GM18505 (cell line): ENCODE measurements at regions not wholly inside any gene's neighbourhood (a gene's known extent, or its start where the extent isn't known, plus 50 kb on each side); places are given as distances from the start of the nearest gene placed in this dataset.
"Not testable (repeated sequence)": the region's sequence is repeated elsewhere in the genome, so short reads cannot be mapped to it uniquely, and the experiment has no call there.

Experiments used
- ATAC-seq: cut with Tn5 transposase; IDR thresholded peaks from one replicate; pipeline ENCODE4 v1.9.1; 2021; ENCODE audit not compliant: unreplicated experiment
- POLR2A ChIP-seq: IDR thresholded peaks from 4 replicates; pipeline ENCODE4 v1.6.1; 2011; ENCODE audit warnings: borderline replicate concordance; ENCODE audit not compliant: insufficient read depth, insufficient read length; ENCODE audit errors: extremely low read depth

DNA sequence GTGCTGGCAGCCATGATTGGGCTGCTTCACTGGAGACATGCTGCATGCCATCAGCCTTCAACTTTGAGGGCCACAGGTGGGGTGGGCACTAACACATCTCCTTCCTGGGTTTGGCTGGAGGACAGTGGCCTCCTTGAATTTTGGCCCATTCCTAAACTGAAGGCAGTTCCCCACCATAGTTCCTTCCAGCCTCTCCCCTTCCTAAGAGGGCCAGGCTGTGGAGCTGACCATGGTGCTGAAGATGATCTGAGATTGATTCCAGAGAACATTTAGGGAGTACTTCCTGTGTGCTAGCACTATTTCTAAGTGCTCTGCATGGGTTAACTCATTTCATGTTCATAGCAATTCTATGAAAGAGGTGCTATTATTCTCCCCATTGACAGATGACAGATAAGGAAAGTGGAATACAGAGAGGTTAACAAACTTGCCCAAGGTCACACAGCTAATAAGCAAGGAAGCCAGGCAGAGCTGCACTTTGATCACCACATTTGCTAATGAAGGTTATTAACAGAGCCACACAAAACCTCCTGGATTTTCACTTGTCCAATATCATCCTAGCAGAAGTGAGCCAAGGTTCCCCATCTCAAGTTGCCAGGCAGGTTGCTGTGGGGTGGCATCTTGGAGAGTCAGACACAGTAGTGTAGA, 175.3 kb downstream of the ZIC5 start:
- ATAC-seq, result no peak
- TF ChIP-seq POLR2A, result no peak

DNA sequence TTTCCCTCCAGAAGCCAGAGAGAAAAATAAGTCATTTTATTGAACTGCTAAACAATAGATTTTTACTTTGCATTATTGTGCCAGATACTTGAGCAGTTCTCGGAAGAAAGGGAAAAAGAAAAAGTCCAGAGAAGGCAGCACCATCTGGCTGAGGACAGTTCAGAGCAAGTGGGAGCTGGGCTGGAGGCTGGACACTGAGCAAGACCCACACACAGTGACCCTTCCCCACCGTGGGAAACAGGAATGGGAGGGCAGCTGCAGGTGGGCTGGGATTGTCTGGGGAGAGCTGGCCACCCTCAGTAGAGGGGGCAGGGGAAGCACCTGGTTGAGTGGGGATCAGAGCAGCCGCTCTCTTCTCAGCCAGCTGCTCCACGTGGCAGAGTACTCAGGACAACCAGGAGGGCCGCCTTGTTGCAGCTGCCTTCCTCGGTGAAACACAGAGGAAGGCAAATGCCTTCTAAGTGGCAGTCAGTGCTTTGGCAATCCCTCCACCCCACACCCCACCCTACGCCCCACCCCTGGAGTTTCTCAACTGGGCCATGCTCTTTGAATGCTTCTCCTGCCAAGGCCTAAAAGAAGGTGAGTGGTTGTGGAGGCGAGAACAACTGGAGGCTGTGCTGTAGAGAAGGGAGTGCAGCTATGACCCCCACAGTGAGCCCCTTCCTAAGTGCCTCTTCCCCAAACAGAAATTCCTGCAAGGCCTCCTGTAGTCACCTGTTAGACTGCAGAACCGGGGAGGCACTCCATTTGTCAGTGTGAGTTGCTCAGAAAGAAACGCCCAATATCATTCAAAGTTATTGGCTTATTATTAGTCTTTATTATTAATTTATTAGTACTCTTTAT, 179.3 kb downstream of the ZIC5 start:
- no peak for ATAC-seq
- no peak for TF ChIP-seq POLR2A

DNA sequence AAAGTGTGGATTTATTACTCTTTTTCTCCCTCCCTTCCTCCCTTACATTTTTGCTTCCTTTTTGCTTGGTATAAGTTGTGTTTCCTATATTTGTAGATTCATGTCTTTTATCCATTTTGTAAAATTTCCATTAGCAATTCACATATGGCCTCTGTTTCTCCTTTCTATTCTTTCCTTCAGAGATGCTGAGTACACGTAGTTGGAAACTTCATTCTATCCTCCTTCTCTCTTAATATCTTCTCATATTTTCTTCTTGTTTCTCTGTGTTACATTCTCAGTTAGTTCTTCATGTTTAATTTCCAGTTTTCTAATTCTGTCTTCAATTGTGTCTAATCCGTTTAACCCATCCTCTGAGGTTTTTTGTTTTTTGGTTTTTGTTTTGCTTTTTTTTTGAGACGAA, 188.9 kb downstream of the ZIC5 start:
- no peak for TF ChIP-seq POLR2A
- ATAC-seq, result no peak

DNA sequence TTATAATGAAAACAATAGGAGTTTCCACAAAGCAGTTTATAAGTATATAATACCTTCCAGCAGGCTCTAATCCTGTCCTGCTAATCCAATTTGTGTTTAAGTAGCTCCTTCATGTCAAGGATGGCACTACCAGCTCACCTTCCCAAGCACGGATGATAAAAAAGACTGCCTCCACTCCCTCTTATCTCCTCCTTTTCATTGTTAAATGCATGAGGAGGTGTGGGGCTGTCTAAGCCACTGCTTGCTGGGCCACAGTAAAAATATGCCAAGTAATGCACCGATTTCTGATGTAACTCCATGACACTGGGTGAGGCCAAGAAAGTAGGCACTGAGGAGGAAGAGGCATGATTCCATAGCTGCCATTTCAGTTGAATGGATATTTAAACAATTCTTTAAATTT, 193.1 kb downstream of the ZIC5 start:
- TF ChIP-seq POLR2A, result no peak
- no peak for ATAC-seq

- no peak for TF ChIP-seq POLR2A
- ATAC-seq, result no peak
Observed at GRCh38 chr13:99777873-99778272, 193.7 kb downstream of the ZIC5 start.

- no peak for TF ChIP-seq POLR2A
- ATAC-seq, result no peak
Observed at GRCh38 chr13:99774644-99775043, 196.9 kb downstream of the ZIC5 start.

DNA sequence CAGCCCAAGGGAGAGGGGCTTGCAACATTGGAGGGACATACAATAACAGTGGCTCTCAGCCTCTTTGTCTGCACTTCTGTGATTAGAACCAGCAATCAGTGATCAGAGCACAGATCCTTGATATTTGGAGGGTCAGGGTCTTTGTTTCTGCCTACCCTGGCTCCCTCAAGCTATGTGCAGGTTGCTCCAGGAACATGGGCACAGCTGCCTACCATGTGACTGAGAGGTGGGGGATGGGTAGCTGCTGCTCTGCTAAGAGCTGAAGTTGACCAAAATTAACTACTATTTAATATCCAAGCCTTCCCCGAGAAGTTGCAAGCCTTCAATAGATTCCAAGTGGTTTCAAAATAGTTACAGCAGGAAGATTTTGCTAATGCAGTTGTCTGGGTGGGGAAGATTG, 202.6 kb downstream of the ZIC5 start:
- TF ChIP-seq POLR2A, result no peak
- ATAC-seq, result no peak

- no peak for TF ChIP-seq POLR2A
- no peak for ATAC-seq
Observed at GRCh38 chr13:99766641-99767045, 204.9 kb downstream of the ZIC5 start.

DNA sequence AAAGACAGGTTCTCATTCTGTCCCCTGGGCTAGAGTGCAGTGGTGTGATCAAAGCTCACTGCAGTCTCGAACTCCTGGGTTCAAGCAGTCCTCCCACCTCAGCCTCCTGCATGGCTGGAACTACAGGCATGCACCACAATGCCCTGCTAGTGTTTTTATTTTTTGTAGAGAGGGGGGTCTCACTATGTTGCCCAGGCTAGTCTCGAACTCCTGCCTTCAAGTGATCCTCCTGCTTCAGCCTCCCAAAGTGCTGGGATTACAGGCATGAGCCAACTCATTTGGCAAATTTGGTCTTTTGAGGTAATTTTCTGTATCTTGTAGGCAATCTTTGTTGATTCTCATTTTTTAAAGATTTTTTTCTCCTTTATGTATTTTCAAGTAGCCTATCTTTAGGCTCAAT, 205.7 kb downstream of the ZIC5 start:
- ATAC-seq, result no peak
- no peak for TF ChIP-seq POLR2A

- no peak for ATAC-seq
- TF ChIP-seq POLR2A, result no peak
Observed at GRCh38 chr13:99760456-99760855, 211.1 kb downstream of the ZIC5 start.

DNA sequence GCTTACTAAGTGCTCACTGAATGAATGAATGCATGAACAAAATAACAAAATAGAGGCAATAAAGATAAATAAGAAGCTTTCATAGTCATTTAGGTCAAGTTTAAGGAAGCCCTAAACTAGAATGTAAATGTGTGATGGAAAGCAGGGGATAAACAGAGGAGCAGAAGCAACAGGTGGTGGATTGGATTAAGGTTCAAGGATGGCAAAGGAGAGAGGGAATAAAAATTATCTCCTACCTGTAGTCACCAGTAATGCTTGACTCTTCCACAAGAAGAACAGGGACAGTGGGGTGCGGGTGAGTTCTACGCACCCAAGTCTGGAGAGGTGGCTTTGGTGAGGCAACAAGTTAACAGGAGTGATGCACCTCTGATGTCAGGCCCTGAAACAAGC, 212.4 kb downstream of the ZIC5 start:
- ATAC-seq, result no peak
- TF ChIP-seq POLR2A, result no peak

- TF ChIP-seq POLR2A, result no peak
- ATAC-seq, result no peak
Observed at GRCh38 chr13:99758460-99759162, 213.0 kb downstream of the ZIC5 start.

- ATAC-seq, result no peak
- TF ChIP-seq POLR2A, result no peak
Observed at GRCh38 chr13:99757756-99758459, 213.7 kb downstream of the ZIC5 start.

- no peak for TF ChIP-seq POLR2A
- ATAC-seq, result no peak
Observed at GRCh38 chr13:99756281-99756680, 215.3 kb downstream of the ZIC5 start.

GRCh38 chr13:99754750-99755149, 216.8 kb downstream of the ZIC5 start:
- ATAC-seq, result not testable (repeated sequence)
